ENCODE measurements at regions not wholly inside any gene's neighbourhood (a gene's known extent, or its start where the extent isn't known, plus 50 kb on each side); places are given as distances from the start of the nearest gene placed in this dataset.

GRCh38 chr5:157922026-157922425 lies 63.1 kb upstream of the CLINT1 start:
- TF ChIP-seq CTCF (IDR thresholded peaks at IDR 0.05; ENCODE audit: insufficient read depth, low read length) (no peak), POLR2AphosphoS5 (IDR thresholded peaks at IDR 0.05; ENCODE audit: low read depth) (no peak)

Data from HL-60 (cell line).